ENCODE measurements at regions not wholly inside any gene's neighbourhood (a gene's known extent, or its start where the extent isn't known, plus 50 kb on each side); places are given as distances from the start of the nearest gene placed in this dataset.

DNA sequence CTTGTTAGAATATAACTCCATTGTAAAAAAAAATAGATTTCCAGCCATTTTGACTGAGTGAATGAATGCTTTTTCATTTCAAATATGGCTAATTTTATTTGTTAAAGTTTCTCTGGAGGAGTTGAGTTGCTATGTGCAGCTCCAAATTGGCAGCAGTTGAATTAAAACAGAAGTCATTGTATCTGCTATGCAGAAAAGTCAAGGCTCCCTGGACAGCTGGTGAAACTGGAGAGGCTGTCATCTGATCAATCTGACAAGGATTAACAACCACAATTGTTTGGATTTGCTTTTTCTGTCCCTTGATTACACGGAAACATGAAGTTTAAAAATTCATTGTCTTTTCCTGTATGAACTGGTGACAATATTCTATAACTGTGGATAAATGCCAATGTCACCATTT lies 713.9 kb downstream of the EFNA5 start:
- no peaks in the 10 kb centered on the region for H3K27me3 ChIP-seq (ENCODE audit: insufficient read depth)
- no peaks in the 10 kb centered on the region for H3K4me1 ChIP-seq (ENCODE audit: control insufficient read depth in 1 of 2, insufficient read depth in 2 of 2, low read depth in 1 of 2, low read length in 1 of 2)
- no peak for TF ChIP-seq GATA2 (CRISPR knock-in tag; IDR thresholded peaks at IDR 0.05)
- no peak for TF ChIP-seq YY1 (IDR thresholded peaks at IDR 0.05; ENCODE audit: low read depth)
- no peak overlapping the region for H3K4me2 ChIP-seq
- H3K27ac ChIP-seq (ENCODE audit: low read depth in 2 of 2, low read length in 1 of 2): no peak overlapping the region
- H3F3A ChIP-seq (replicated peaks; ENCODE audit: insufficient read depth): no peaks in the 10 kb centered on the region
- H3K9me3 ChIP-seq: no peaks in the 10 kb centered on the region
- no peaks in the 10 kb centered on the region for H3K9me2 ChIP-seq
- H3K9ac ChIP-seq: no peak overlapping the region
- DNase-seq: no peak
- WGBS (ENCODE audit: low lambda C conversion rate): 77% methylated on average over 1 of the region's 1 CpG
- H3K79me2 ChIP-seq (ENCODE audit: insufficient read depth): no peaks in the 10 kb centered on the region
- H2AFZ ChIP-seq (ENCODE audit: low read depth): no peak overlapping the region
- H3K36me3 ChIP-seq (replicated peaks in 1 of 2; ENCODE audit: control insufficient read depth in 1 of 2, insufficient read depth in 2 of 2, low read length in 1 of 2): no peaks in the 10 kb centered on the region
- H4K20me1 ChIP-seq (ENCODE audit: insufficient read depth): no peaks in the 10 kb centered on the region
- ChIA-PET POLR2A (no interaction called here), CTCF (no interaction called here)
- H3K4me3 ChIP-seq (ENCODE audit: low read depth in 2 of 2, low read length in 1 of 2): no peak overlapping the region

DNA sequence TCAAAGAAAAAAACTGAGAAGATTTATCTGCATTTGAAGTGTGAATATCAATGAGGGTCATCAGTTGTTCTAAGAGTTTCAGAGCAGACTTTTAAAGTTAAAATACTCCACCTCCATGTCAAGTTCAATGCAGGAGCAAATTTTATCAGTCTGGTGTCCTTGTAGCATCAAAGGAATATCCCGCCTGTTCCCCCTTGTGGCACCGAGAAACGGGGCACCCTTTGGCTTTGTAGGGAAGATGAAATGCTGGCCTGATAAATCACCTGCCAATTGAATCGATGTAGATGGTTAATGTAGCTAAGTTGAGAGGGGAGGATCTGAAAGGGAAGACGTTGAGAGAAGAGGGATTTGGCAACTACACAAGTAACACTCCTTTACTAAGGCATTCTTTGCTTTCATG lies 714.5 kb downstream of the EFNA5 start:
- Histone ChIP-seq H4K20me1 (ENCODE audit: insufficient read depth) (no peaks in the 10 kb centered on the region), H3K4me3 (ENCODE audit: low read depth in 2 of 2, low read length in 1 of 2) (no peak overlapping the region), H3K9me3 (no peaks in the 10 kb centered on the region), H3K9me2 (no peaks in the 10 kb centered on the region), H2AFZ (ENCODE audit: low read depth) (no peak overlapping the region), H3K36me3 (replicated peaks in 1 of 2; ENCODE audit: control insufficient read depth in 1 of 2, insufficient read depth in 2 of 2, low read length in 1 of 2) (no peaks in the 10 kb centered on the region), H3K27ac (ENCODE audit: low read depth in 2 of 2, low read length in 1 of 2) (no peak overlapping the region), H3K27me3 (ENCODE audit: insufficient read depth) (no peaks in the 10 kb centered on the region), H3K4me1 (ENCODE audit: control insufficient read depth in 1 of 2, insufficient read depth in 2 of 2, low read depth in 1 of 2, low read length in 1 of 2) (no peaks in the 10 kb centered on the region), H3K4me2 (no peak overlapping the region), H3K9ac (no peak overlapping the region), H3F3A (replicated peaks; ENCODE audit: insufficient read depth) (no peaks in the 10 kb centered on the region), H3K79me2 (ENCODE audit: insufficient read depth) (no peaks in the 10 kb centered on the region)
- 72% methylated on average over 5 of the region's 5 CpGs for WGBS (ENCODE audit: low lambda C conversion rate)
- POLR2A ChIA-PET: no interaction called here
- TF ChIP-seq, protein P1, sequence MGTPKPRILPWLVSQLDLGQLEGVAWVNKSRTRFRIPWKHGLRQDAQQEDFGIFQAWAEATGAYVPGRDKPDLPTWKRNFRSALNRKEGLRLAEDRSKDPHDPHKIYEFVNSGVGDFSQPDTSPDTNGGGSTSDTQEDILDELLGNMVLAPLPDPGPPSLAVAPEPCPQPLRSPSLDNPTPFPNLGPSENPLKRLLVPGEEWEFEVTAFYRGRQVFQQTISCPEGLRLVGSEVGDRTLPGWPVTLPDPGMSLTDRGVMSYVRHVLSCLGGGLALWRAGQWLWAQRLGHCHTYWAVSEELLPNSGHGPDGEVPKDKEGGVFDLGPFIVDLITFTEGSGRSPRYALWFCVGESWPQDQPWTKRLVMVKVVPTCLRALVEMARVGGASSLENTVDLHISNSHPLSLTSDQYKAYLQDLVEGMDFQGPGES (IDR thresholded peaks at IDR 0.05; ENCODE audit: low read depth, low read length): no peak
- TF ChIP-seq, protein P2, sequence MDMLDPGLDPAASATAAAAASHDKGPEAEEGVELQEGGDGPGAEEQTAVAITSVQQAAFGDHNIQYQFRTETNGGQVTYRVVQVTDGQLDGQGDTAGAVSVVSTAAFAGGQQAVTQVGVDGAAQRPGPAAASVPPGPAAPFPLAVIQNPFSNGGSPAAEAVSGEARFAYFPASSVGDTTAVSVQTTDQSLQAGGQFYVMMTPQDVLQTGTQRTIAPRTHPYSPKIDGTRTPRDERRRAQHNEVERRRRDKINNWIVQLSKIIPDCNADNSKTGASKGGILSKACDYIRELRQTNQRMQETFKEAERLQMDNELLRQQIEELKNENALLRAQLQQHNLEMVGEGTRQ (IDR thresholded peaks at IDR 0.05; ENCODE audit: borderline replicate concordance, low read depth, low read length): no peak
- TF ChIP-seq JUND (IDR thresholded peaks at IDR 0.05): no peak
- TF ChIP-seq FOXJ3 (CRISPR knock-in tag; IDR thresholded peaks at IDR 0.05): no peak
- TF ChIP-seq MEF2A (IDR thresholded peaks at IDR 0.05; ENCODE audit: borderline replicate concordance, low read depth): no peak
- TF ChIP-seq GABPA (IDR thresholded peaks at IDR 0.05; ENCODE audit: low read depth): no peak
- no peak for TF ChIP-seq MXI1 (IDR thresholded peaks at IDR 0.05; ENCODE audit: low read depth, low read length)
- TF ChIP-seq, protein P3, sequence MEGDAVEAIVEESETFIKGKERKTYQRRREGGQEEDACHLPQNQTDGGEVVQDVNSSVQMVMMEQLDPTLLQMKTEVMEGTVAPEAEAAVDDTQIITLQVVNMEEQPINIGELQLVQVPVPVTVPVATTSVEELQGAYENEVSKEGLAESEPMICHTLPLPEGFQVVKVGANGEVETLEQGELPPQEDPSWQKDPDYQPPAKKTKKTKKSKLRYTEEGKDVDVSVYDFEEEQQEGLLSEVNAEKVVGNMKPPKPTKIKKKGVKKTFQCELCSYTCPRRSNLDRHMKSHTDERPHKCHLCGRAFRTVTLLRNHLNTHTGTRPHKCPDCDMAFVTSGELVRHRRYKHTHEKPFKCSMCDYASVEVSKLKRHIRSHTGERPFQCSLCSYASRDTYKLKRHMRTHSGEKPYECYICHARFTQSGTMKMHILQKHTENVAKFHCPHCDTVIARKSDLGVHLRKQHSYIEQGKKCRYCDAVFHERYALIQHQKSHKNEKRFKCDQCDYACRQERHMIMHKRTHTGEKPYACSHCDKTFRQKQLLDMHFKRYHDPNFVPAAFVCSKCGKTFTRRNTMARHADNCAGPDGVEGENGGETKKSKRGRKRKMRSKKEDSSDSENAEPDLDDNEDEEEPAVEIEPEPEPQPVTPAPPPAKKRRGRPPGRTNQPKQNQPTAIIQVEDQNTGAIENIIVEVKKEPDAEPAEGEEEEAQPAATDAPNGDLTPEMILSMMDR (IDR thresholded peaks at IDR 0.05): no peak
- TF ChIP-seq, protein P4, sequence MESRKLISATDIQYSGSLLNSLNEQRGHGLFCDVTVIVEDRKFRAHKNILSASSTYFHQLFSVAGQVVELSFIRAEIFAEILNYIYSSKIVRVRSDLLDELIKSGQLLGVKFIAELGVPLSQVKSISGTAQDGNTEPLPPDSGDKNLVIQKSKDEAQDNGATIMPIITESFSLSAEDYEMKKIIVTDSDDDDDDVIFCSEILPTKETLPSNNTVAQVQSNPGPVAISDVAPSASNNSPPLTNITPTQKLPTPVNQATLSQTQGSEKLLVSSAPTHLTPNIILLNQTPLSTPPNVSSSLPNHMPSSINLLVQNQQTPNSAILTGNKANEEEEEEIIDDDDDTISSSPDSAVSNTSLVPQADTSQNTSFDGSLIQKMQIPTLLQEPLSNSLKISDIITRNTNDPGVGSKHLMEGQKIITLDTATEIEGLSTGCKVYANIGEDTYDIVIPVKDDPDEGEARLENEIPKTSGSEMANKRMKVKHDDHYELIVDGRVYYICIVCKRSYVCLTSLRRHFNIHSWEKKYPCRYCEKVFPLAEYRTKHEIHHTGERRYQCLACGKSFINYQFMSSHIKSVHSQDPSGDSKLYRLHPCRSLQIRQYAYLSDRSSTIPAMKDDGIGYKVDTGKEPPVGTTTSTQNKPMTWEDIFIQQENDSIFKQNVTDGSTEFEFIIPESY (IDR thresholded peaks at IDR 0.05; ENCODE audit: borderline replicate concordance, low read depth): no peak
- no peak for TF ChIP-seq EZH2phosphoT487 (IDR thresholded peaks at IDR 0.05; ENCODE audit: borderline replicate concordance, low read depth)
- TF ChIP-seq RAD21 (IDR thresholded peaks at IDR 0.05; ENCODE audit: low read length): no peak
- no peak for TF ChIP-seq NRF1 (IDR thresholded peaks at IDR 0.05; ENCODE audit: low read depth, low read length)
- no peak for TF ChIP-seq TEAD4 (IDR thresholded peaks at IDR 0.05; ENCODE audit: borderline replicate concordance, insufficient read depth)
- no peak for TF ChIP-seq SMC3 (IDR thresholded peaks at IDR 0.05; ENCODE audit: low read depth, low read length)
- TF ChIP-seq NFIC (IDR thresholded peaks at IDR 0.05; ENCODE audit: borderline replicate concordance): no peak
- TF ChIP-seq, protein P5, sequence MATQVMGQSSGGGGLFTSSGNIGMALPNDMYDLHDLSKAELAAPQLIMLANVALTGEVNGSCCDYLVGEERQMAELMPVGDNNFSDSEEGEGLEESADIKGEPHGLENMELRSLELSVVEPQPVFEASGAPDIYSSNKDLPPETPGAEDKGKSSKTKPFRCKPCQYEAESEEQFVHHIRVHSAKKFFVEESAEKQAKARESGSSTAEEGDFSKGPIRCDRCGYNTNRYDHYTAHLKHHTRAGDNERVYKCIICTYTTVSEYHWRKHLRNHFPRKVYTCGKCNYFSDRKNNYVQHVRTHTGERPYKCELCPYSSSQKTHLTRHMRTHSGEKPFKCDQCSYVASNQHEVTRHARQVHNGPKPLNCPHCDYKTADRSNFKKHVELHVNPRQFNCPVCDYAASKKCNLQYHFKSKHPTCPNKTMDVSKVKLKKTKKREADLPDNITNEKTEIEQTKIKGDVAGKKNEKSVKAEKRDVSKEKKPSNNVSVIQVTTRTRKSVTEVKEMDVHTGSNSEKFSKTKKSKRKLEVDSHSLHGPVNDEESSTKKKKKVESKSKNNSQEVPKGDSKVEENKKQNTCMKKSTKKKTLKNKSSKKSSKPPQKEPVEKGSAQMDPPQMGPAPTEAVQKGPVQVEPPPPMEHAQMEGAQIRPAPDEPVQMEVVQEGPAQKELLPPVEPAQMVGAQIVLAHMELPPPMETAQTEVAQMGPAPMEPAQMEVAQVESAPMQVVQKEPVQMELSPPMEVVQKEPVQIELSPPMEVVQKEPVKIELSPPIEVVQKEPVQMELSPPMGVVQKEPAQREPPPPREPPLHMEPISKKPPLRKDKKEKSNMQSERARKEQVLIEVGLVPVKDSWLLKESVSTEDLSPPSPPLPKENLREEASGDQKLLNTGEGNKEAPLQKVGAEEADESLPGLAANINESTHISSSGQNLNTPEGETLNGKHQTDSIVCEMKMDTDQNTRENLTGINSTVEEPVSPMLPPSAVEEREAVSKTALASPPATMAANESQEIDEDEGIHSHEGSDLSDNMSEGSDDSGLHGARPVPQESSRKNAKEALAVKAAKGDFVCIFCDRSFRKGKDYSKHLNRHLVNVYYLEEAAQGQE (IDR thresholded peaks at IDR 0.05; ENCODE audit: low read depth, low read length): no peak
- CTCF ChIA-PET: no interaction called here
- no peak for DNase-seq
